Suprapubic skin (tissue), 4 donors: ENCODE measurements at regions not wholly inside any gene's neighbourhood (a gene's known extent, or its start where the extent isn't known, plus 50 kb on each side); places are given as distances from the start of the nearest gene placed in this dataset.

Experiments used
- DNase-seq, 2 donors: peaks; one replicate each; pipeline ENCODE4 v3.0.0-alpha.2; 2019; ENCODE audit warnings: low spot score in 2 of 2
- H3K27ac ChIP-seq: fragments of 200-600 bp; sonication (generic); one replicate; pipeline ENCODE4 v1.5.1; 2019
- H3K27me3 ChIP-seq: fragments of 200-600 bp; sonication (generic); one replicate; pipeline ENCODE4 v1.5.1; 2019
- H3K36me3 ChIP-seq: fragments of 200-600 bp; sonication (generic); one replicate; pipeline ENCODE4 v1.5.1; 2019
- H3K4me1 ChIP-seq: fragments of 200-600 bp; sonication (generic); one replicate; pipeline ENCODE4 v1.5.1; 2019
- H3K4me3 ChIP-seq: fragments of 200-600 bp; sonication (generic); one replicate; pipeline ENCODE4 v1.5.1; 2019; ENCODE audit warnings: mild to moderate bottlenecking
- H3K9me3 ChIP-seq: fragments of 200-600 bp; sonication (generic); one replicate; pipeline ENCODE4 v1.5.1; 2019
- EP300 ChIP-seq: sonication (generic); formaldehyde crosslinking; IDR thresholded peaks from one replicate; pipeline ENCODE4 v1.6.1; 2017; ENCODE audit warnings: antibody characterized with exemption
- POLR2A ChIP-seq, 2 donors: fragments of 450-650 bp; IDR thresholded peaks; one replicate each; pipeline ENCODE4 v1.6.1; 2017; ENCODE audit warnings: antibody characterized with exemption in 2 of 2, mild to moderate bottlenecking in 2 of 2, moderate library complexity in 2 of 2
- POLR2AphosphoS5 ChIP-seq, 3 donors: sonication (generic); formaldehyde crosslinking; IDR thresholded peaks; one replicate each; pipeline ENCODE4 v1.6.1; 2017; ENCODE audit warnings: antibody characterized with exemption in 3 of 3
- WGBS: methylation state at CpG from one replicate; pipeline ENCODE4 v1.1.5; 2018; 5-methylcytosine and 5-hydroxymethylcytosine counted together
- TF ChIP-seq, protein P1 (sequence below), 2 donors: fragments of 200-600 bp in 1 of 2; fragments of 450-650 bp in 1 of 2; sonication (generic) in 1 of 2; IDR thresholded peaks; one replicate each; pipeline ENCODE4 v1.5.1; 2016 to 2019; ENCODE audit warnings: antibody characterized with exemption in 2 of 2, mild to moderate bottlenecking in 1 of 2, moderate library complexity in 1 of 2

DNA sequence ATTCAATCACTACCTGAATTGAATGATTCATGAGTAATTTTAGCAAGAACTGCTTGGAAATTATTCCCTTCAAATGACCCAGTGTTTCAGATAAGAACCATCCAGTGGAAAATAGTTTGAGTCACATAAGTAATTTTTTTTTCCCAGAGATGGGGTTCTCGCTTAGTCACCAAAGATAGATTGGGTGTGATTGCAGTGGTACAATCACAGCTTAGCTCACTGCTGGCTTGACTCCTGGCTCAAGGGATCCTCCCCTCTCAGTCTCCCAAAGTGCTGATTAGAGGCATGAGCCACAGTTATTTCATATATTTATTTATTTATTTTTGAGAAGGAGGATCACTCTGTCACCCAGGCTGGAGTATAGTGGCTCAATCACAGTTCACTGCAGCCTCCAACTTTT, 574.5 kb upstream of the ARRDC3 start:
- Histone ChIP-seq H3K9me3 (no peaks in the 10 kb centered on the region), H3K4me3 (no peak overlapping the region), H3K36me3 (no peaks in the 10 kb centered on the region), H3K4me1 (no peaks in the 10 kb centered on the region), H3K27me3 (no peaks in the 10 kb centered on the region), H3K27ac (no peak overlapping the region)
- 83% methylated on average over 1 of the region's 1 CpG for WGBS
- DNase-seq, result no peak
- TF ChIP-seq EP300 (no peak), POLR2A (IDR thresholded peaks at IDR 0.05) (no peak), POLR2AphosphoS5 (IDR thresholded peaks at IDR 0.05) (no peak)
- TF ChIP-seq, protein P1, sequence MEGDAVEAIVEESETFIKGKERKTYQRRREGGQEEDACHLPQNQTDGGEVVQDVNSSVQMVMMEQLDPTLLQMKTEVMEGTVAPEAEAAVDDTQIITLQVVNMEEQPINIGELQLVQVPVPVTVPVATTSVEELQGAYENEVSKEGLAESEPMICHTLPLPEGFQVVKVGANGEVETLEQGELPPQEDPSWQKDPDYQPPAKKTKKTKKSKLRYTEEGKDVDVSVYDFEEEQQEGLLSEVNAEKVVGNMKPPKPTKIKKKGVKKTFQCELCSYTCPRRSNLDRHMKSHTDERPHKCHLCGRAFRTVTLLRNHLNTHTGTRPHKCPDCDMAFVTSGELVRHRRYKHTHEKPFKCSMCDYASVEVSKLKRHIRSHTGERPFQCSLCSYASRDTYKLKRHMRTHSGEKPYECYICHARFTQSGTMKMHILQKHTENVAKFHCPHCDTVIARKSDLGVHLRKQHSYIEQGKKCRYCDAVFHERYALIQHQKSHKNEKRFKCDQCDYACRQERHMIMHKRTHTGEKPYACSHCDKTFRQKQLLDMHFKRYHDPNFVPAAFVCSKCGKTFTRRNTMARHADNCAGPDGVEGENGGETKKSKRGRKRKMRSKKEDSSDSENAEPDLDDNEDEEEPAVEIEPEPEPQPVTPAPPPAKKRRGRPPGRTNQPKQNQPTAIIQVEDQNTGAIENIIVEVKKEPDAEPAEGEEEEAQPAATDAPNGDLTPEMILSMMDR (IDR thresholded peaks at IDR 0.05), result no peak

DNA sequence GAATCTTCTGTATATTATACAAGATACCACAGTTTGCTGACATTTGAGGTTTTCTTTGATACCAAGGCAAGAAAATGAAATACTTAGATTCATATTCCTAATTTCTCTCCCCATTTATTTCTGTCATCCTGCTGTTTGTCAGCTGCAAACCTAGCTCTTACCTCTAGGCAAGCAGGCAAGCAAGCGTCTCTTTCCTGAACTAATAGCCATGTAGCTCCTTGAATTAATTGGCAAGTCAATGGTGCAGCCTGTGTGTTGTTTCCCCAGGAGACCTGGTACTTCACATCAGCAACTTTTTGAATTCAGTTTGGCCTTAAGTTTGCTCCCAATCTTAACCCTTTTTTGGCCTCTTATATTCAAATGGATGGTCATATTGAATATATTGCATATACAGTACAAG, 573.6 kb upstream of the ARRDC3 start:
- TF ChIP-seq, protein P1 (IDR thresholded peaks at IDR 0.05), result no peak
- TF ChIP-seq POLR2A (IDR thresholded peaks at IDR 0.05) (no peak), EP300 (no peak), POLR2AphosphoS5 (IDR thresholded peaks at IDR 0.05) (no peak)
- H3K9me3 ChIP-seq, result no peaks in the 10 kb centered on the region
- no peaks in the 10 kb centered on the region for H3K4me1 ChIP-seq
- no peaks in the 10 kb centered on the region for H3K36me3 ChIP-seq
- H3K4me3 ChIP-seq, result no peak overlapping the region
- DNase-seq, result no peak
- no peak overlapping the region for H3K27ac ChIP-seq
- 77% methylated on average over 1 of the region's 1 CpG for WGBS
- no peaks in the 10 kb centered on the region for H3K27me3 ChIP-seq

DNA sequence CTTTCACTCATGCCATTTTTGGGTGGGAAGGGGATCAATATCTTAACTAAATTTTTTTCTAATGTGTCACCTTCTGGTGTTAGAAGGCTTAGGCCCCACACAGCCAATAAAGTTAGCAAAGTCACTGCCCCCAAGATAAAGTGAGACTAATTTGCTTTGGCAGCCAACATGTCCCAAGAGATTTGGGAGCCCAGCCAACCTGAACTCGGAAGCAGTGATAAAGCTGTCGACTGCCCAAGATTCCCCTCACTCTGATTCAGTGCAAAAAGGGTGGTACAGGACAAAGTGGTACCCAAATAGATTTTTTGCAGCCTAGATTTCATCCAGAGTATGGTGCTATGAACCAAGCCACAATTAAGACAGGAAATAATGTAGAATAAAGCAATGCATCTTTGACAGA, 572.5 kb upstream of the ARRDC3 start:
- Histone ChIP-seq H3K27ac (no peak overlapping the region), H3K4me3 (no peak overlapping the region), H3K9me3 (no peaks in the 10 kb centered on the region), H3K4me1 (no peaks in the 10 kb centered on the region), H3K27me3 (no peaks in the 10 kb centered on the region), H3K36me3 (no peaks in the 10 kb centered on the region)
- DNase-seq, result no peak
- 19% methylated on average over 2 of the region's 2 CpGs for WGBS
- TF ChIP-seq EP300 (no peak), POLR2AphosphoS5 (IDR thresholded peaks at IDR 0.05) (no peak), POLR2A (IDR thresholded peaks at IDR 0.05) (no peak)
- TF ChIP-seq, protein P1 (IDR thresholded peaks at IDR 0.05), result no peak

DNA sequence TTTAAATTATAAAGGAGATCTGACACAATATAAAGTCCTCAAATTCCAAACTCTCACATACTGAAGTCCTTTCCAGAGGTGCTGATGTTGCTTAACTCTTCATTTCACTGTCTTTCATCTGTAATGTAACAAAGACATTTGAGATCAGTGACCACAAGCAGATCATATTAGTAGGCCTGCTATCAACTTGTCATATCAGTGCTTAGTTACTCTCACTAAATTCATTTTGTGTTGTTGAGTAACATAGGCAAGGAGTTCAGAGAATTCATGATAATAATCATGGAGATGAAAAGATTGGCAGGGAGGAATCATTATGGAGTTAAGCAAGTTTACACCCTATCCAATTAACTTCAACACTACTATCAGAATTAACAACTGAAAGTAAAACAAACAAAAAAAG, 571.0 kb upstream of the ARRDC3 start:
- Histone ChIP-seq H3K27ac (no peak overlapping the region), H3K27me3 (no peaks in the 10 kb centered on the region), H3K36me3 (no peaks in the 10 kb centered on the region), H3K4me1 (no peaks in the 10 kb centered on the region), H3K9me3 (no peaks in the 10 kb centered on the region), H3K4me3 (no peak overlapping the region)
- no peak for DNase-seq
- TF ChIP-seq, protein P1 (IDR thresholded peaks at IDR 0.05), result no peak

DNA sequence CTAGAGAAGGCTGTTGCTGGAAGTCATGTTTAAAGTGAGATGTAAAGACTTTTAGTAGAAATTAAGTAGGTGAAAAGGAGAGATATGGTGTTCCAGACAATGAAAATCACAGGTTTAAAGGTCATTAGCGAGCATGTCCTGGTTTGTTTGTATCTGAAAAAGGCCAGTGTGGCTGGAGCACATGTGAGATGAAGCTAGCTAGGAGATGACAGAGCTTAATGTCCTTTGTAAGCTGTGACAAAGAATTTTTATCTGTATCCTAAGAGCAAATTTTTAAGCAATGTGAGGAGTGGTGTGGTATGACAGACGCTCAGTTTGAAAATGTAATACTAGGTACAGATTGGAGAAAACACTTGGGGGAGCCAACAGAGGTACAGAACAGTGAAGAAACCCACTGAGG, 567.2 kb upstream of the ARRDC3 start:
- H3K4me3 ChIP-seq, result no peak overlapping the region
- TF ChIP-seq, protein P1 (IDR thresholded peaks at IDR 0.05), result no peak
- TF ChIP-seq POLR2A (IDR thresholded peaks at IDR 0.05), result no peak
- TF ChIP-seq EP300, result no peak
- TF ChIP-seq POLR2AphosphoS5 (IDR thresholded peaks at IDR 0.05), result no peak
- WGBS, result 93% methylated on average over 2 of the region's 2 CpGs
- H3K36me3 ChIP-seq, result no peaks in the 10 kb centered on the region
- no peaks in the 10 kb centered on the region for H3K27me3 ChIP-seq
- DNase-seq, result no peak
- H3K9me3 ChIP-seq, result no peaks in the 10 kb centered on the region
- H3K27ac ChIP-seq, result no peak overlapping the region
- no peaks in the 10 kb centered on the region for H3K4me1 ChIP-seq
